Neural progenitor cell (in vitro differentiated cells): ENCODE measurements at regions not wholly inside any gene's neighbourhood (a gene's known extent, or its start where the extent isn't known, plus 50 kb on each side); places are given as distances from the start of the nearest gene placed in this dataset.
A peak's percentile ranks its signal among the peaks of the same experiment; 100 is the strongest.

Experiments used
- DNase-seq: peaks from one replicate; pipeline ENCODE4 v3.0.0-alpha.2; 2016; ENCODE audit warnings: low spot score
- H2AFZ ChIP-seq: fragments of 200-600 bp; sonication (generic); replicated peaks from 2 replicates; pipeline ENCODE4 v1.6.1; 2016; ENCODE audit warnings: antibody characterized with exemption
- H3F3A ChIP-seq: fragments of 200-600 bp; sonication (generic); 2 replicates; pipeline ENCODE4 v1.6.1; 2016; ENCODE audit warnings: antibody characterized with exemption, low read depth
- H3K27ac ChIP-seq: fragments of 200-600 bp; sonication (generic); 2 replicates; pipeline ENCODE4 v1.5.1; 2016; ENCODE audit warnings: mild to moderate bottlenecking
- H3K27me3 ChIP-seq: fragments of 200-600 bp; sonication (generic); 2 replicates; pipeline ENCODE4 v1.6.1; 2016; ENCODE audit warnings: mild to moderate bottlenecking, moderate library complexity
- H3K36me3 ChIP-seq: fragments of 200-600 bp; sonication (generic); 2 replicates; pipeline ENCODE4 v1.5.1; 2016
- H3K4me1 ChIP-seq: fragments of 200-600 bp; sonication (generic); 2 replicates; pipeline ENCODE4 v1.6.1; 2016; ENCODE audit warnings: mixed run types
- H3K4me2 ChIP-seq: fragments of 200-600 bp; sonication (generic); 2 replicates; pipeline ENCODE4 v1.6.1; 2016
- H3K4me3 ChIP-seq: fragments of 200-600 bp; sonication (generic); 2 replicates; pipeline ENCODE4 v1.5.1; 2016
- H3K79me2 ChIP-seq: fragments of 200-600 bp; sonication (generic); 2 replicates; pipeline ENCODE4 v1.6.1; 2016; ENCODE audit warnings: low read depth
- H3K9ac ChIP-seq: fragments of 200-600 bp; sonication (generic); 2 replicates; pipeline ENCODE4 v1.6.1; 2016
- H3K9me3 ChIP-seq: fragments of 200-600 bp; sonication (generic); 2 replicates; pipeline ENCODE4 v1.5.1; 2016; ENCODE audit warnings: low read depth
- H4K20me1 ChIP-seq: fragments of 200-600 bp; sonication (generic); 2 replicates; pipeline ENCODE4 v1.6.1; 2016; ENCODE audit warnings: low read depth
- H3K27ac Mint-ChIP-seq: 3 replicates; pipeline ENCODE4 v1.8.0; 2021; ENCODE audit warnings: mixed read lengths
- H3K27me3 Mint-ChIP-seq: 2 replicates; pipeline ENCODE4 v1.8.0; 2022; ENCODE audit warnings: low read depth, mild to moderate bottlenecking, inconsistent platforms, moderate library complexity, mixed read lengths; ENCODE audit not compliant: insufficient read depth
- H3K36me3 Mint-ChIP-seq: 3 replicates; pipeline ENCODE4 v1.8.0; 2021; ENCODE audit warnings: mixed read lengths
- H3K4me1 Mint-ChIP-seq: 3 replicates; pipeline ENCODE4 v1.8.0; 2021; ENCODE audit warnings: mixed read lengths
- H3K4me3 Mint-ChIP-seq: 3 replicates; pipeline ENCODE4 v1.8.0; 2021; ENCODE audit warnings: mild to moderate bottlenecking, moderate library complexity, mixed read lengths
- H3K9me3 Mint-ChIP-seq: 3 replicates; pipeline ENCODE4 v1.8.0; 2020; ENCODE audit warnings: mixed read lengths
- EZH2 ChIP-seq: fragments of 200-600 bp; sonication (generic); IDR thresholded peaks from 2 replicates; pipeline ENCODE4 v1.6.1; 2017; ENCODE audit warnings: antibody characterized with exemption, mild to moderate bottlenecking, moderate library complexity
- EZH2phosphoT487 ChIP-seq: fragments of 200-600 bp; sonication (generic); IDR thresholded peaks from 2 replicates; pipeline ENCODE4 v1.6.1; 2017; ENCODE audit warnings: antibody characterized with exemption
- TF ChIP-seq, protein P1 (sequence below): fragments of 200-600 bp; sonication (generic); IDR thresholded peaks from 2 replicates; pipeline ENCODE4 v1.5.1; 2017; ENCODE audit warnings: antibody characterized with exemption, mild to moderate bottlenecking

DNA sequence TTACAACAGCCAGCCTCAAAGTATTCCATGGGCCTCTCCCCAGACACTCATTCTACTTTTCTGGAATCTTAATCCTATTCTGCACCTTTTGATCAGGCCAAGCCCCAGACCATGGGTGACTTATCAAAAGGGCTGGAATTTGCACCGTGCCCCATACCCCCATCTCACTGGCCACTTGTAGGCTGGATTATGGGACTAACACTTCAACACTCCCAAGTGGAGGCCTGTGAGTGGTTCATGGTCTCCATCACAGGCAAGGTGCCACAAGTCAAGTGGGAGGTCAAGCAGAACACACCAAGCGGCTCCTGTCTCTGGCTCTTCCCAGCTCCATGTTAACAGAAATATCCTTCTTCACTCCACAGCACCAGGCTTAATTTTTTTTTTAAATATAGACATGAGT is 212.3 kb upstream of the HEY2 start:
- peak; percentile 11 for DNase-seq
- Histone ChIP-seq H3K27me3 (peaks cover 22% of the 10 kb centered on the region), H2AFZ (no peak overlapping the region), H3K79me2 (no peaks in the 10 kb centered on the region), H4K20me1 (no peaks in the 10 kb centered on the region), H3K4me2 (no peak overlapping the region), H3K4me3 (no peak overlapping the region), H3K9ac (no peak overlapping the region), H3K9me3 (no peaks in the 10 kb centered on the region), H3K27ac (no peak overlapping the region), H3K4me1 (peaks cover 15% of the 10 kb centered on the region), H3F3A (peaks cover 6% of the 10 kb centered on the region), H3K36me3 (no peaks in the 10 kb centered on the region)
- no peak overlapping the region for H3K27ac Mint-ChIP-seq
- H3K4me1 Mint-ChIP-seq: peaks cover 20% of the 10 kb centered on the region
- TF ChIP-seq EZH2 (no peak), EZH2phosphoT487 (no peak)
- TF ChIP-seq, protein P1, sequence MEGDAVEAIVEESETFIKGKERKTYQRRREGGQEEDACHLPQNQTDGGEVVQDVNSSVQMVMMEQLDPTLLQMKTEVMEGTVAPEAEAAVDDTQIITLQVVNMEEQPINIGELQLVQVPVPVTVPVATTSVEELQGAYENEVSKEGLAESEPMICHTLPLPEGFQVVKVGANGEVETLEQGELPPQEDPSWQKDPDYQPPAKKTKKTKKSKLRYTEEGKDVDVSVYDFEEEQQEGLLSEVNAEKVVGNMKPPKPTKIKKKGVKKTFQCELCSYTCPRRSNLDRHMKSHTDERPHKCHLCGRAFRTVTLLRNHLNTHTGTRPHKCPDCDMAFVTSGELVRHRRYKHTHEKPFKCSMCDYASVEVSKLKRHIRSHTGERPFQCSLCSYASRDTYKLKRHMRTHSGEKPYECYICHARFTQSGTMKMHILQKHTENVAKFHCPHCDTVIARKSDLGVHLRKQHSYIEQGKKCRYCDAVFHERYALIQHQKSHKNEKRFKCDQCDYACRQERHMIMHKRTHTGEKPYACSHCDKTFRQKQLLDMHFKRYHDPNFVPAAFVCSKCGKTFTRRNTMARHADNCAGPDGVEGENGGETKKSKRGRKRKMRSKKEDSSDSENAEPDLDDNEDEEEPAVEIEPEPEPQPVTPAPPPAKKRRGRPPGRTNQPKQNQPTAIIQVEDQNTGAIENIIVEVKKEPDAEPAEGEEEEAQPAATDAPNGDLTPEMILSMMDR: no peak
- H3K9me3 Mint-ChIP-seq: peaks cover 2% of the 10 kb centered on the region
- no peak overlapping the region for H3K4me3 Mint-ChIP-seq
- peaks cover 4% of the 10 kb centered on the region for H3K27me3 Mint-ChIP-seq
- no peaks in the 10 kb centered on the region for H3K36me3 Mint-ChIP-seq

DNA sequence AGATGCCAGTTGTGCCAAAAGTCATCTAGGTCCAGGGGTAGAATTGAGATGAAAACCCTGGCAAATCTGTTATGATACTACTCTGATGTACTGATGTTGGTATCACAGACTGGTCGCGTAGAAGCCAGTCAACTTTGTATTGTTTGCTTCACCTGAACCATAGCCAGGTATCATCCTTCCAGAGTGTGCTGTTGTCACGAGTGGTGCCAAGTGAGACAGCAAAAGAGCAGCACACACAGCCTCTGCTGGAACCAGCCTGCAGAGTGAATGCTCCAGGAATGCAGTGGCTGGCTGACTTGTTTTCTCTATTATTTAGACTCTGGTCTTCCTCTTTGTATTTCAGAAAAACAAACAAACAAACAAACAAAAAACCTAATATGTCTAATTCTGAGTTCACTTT is 209.5 kb upstream of the HEY2 start:
- no peak overlapping the region for H3K27ac Mint-ChIP-seq

DNA sequence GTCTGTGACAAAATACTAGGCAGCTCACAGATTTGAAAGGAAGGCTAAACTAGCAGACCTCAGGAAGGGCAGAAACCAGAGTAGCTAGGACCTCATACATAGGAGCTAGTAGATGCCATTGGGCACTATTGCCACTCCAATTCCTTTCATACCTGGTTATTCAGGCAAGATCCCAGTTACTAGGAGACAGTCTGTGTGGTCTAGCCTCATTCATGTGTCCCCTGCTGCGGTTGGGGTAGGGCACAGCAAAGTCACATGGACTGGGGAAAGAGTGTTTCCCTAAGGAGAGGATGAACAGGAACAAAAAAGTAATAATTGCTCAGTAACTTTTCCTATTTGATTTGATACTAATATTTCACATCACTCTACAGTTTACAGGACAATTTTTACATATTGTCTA is 204.6 kb upstream of the HEY2 start:
- Mint-ChIP-seq H3K4me1 (peaks cover 22% of the 10 kb centered on the region), H3K9me3 (peaks cover 4% of the 10 kb centered on the region), H3K4me3 (no peak overlapping the region), H3K36me3 (no peaks in the 10 kb centered on the region), H3K27me3 (no peaks in the 10 kb centered on the region), H3K27ac (no peak overlapping the region)
- no peaks in the 10 kb centered on the region for H3K79me2 ChIP-seq
- no peak for TF ChIP-seq EZH2phosphoT487
- TF ChIP-seq EZH2: no peak
- TF ChIP-seq, protein P1: no peak
- H3K9ac ChIP-seq: no peak overlapping the region
- H3K27me3 ChIP-seq: no peaks in the 10 kb centered on the region
- H3K36me3 ChIP-seq: no peaks in the 10 kb centered on the region
- H3F3A ChIP-seq: no peaks in the 10 kb centered on the region
- H3K9me3 ChIP-seq: no peaks in the 10 kb centered on the region
- H2AFZ ChIP-seq: no peak overlapping the region
- H3K4me2 ChIP-seq: no peak overlapping the region
- no peak overlapping the region for H3K27ac ChIP-seq
- H3K4me1 ChIP-seq: peaks cover 7% of the 10 kb centered on the region
- no peak for DNase-seq
- no peaks in the 10 kb centered on the region for H4K20me1 ChIP-seq
- no peak overlapping the region for H3K4me3 ChIP-seq

More for the DNA sequence above, 209.5 kb upstream of the HEY2 start:
- H2AFZ ChIP-seq: no peak overlapping the region
- H4K20me1 ChIP-seq: no peaks in the 10 kb centered on the region
- H3K4me3 ChIP-seq: no peak overlapping the region
- peaks cover 5% of the 10 kb centered on the region for H3K4me1 ChIP-seq
- H3K9ac ChIP-seq: no peak overlapping the region
- H3F3A ChIP-seq: no peaks in the 10 kb centered on the region
- Mint-ChIP-seq H3K36me3 (no peaks in the 10 kb centered on the region), H3K4me3 (no peak overlapping the region), H3K27me3 (peaks cover 2% of the 10 kb centered on the region), H3K9me3 (peaks cover 6% of the 10 kb centered on the region), H3K4me1 (peaks cover 17% of the 10 kb centered on the region)
- no peak overlapping the region for H3K4me2 ChIP-seq
- H3K9me3 ChIP-seq: no peaks in the 10 kb centered on the region
- TF ChIP-seq, protein P1: no peak
- TF ChIP-seq EZH2: no peak
- no peak for TF ChIP-seq EZH2phosphoT487
- H3K27me3 ChIP-seq: peaks cover 9% of the 10 kb centered on the region
- no peak overlapping the region for H3K27ac ChIP-seq
- H3K79me2 ChIP-seq: no peaks in the 10 kb centered on the region
- H3K36me3 ChIP-seq: no peaks in the 10 kb centered on the region
- DNase-seq: no peak
